HG02852 (cell line): ENCODE measurements at regions not wholly inside any gene's neighbourhood (a gene's known extent, or its start where the extent isn't known, plus 50 kb on each side); places are given as distances from the start of the nearest gene placed in this dataset.

Experiments
- ATAC-seq: cut with Tn5 transposase; IDR thresholded peaks from one replicate; pipeline ENCODE4 v1.9.1; 2021; ENCODE audit warnings: mild to moderate bottlenecking, moderate library complexity; ENCODE audit not compliant: unreplicated experiment

GRCh38 chr5:19369048-19369447, 619.0 kb downstream of the CDH18 start:
- no peak for ATAC-seq

GRCh38 chr5:19369561-19369960, 618.4 kb downstream of the CDH18 start:
- ATAC-seq: no peak

GRCh38 chr5:19370655-19371386, 617.2 kb downstream of the CDH18 start:
- no peak for ATAC-seq

GRCh38 chr5:19388391-19388790, 599.6 kb downstream of the CDH18 start:
- ATAC-seq: no peak

GRCh38 chr5:19401032-19401431, 587.0 kb downstream of the CDH18 start:
- no peak for ATAC-seq

- ATAC-seq: no peak
These were observed 581.2 kb downstream of the CDH18 start for GRCh38 chr5:19406576-19407365.

- no peak for ATAC-seq
These were observed 579.9 kb downstream of the CDH18 start for GRCh38 chr5:19408149-19408548.

- no peak for ATAC-seq
These were observed 576.1 kb downstream of the CDH18 start for GRCh38 chr5:19411936-19412335.
